HG03280 (cell line): ENCODE measurements at regions not wholly inside any gene's neighbourhood (a gene's known extent, or its start where the extent isn't known, plus 50 kb on each side); places are given as distances from the start of the nearest gene placed in this dataset.
"Not testable (repeated sequence)": the region's sequence is repeated elsewhere in the genome, so short reads cannot be mapped to it uniquely, and the experiment has no call there.

ENCODE experiments used
- ATAC-seq: cut with Tn5 transposase; IDR thresholded peaks from one replicate; pipeline ENCODE4 v1.9.1; 2021; ENCODE audit warnings: mild to moderate bottlenecking, moderate library complexity; ENCODE audit not compliant: unreplicated experiment

- no peak for ATAC-seq
Observed at GRCh38 chr3:107465064-107465631, 57.6 kb upstream of the BBX start.

GRCh38 chr3:107468782-107469181 lies 54.0 kb upstream of the BBX start:
- no peak for ATAC-seq

- not testable (repeated sequence) for ATAC-seq
Observed at GRCh38 chr3:107470496-107470895, 52.3 kb upstream of the BBX start.
